Activated CD8-positive, alpha-beta memory T cell treated with anti-CD3 and anti-CD28 coated beads, Interleukin-2, amount 50 U/mL, for 48 hours (primary cell): ENCODE measurements at regions not wholly inside any gene's neighbourhood (a gene's known extent, or its start where the extent isn't known, plus 50 kb on each side); places are given as distances from the start of the nearest gene placed in this dataset.

Experiments used
- DNase-seq: peaks from one replicate; pipeline ENCODE4 v3.0.0-alpha.2; 2020

GRCh38 chr5:3963652-3964051 lies 368.0 kb downstream of the IRX1 start:
- DNase-seq = no peak

GRCh38 chr5:3980156-3980555 lies 384.5 kb downstream of the IRX1 start:
- no peak for DNase-seq

GRCh38 chr5:3987867-3988266 lies 392.2 kb downstream of the IRX1 start:
- no peak for DNase-seq

- DNase-seq = no peak
These were observed 398.3 kb downstream of the IRX1 start for GRCh38 chr5:3993856-3994473.

GRCh38 chr5:3994628-3995027 lies 399.0 kb downstream of the IRX1 start:
- no peak for DNase-seq

GRCh38 chr5:3995954-3996619 lies 400.5 kb downstream of the IRX1 start:
- DNase-seq = no peak

- DNase-seq = no peak
These were observed 401.2 kb downstream of the IRX1 start for GRCh38 chr5:3996707-3997336.

- no peak for DNase-seq
These were observed 402.0 kb downstream of the IRX1 start for GRCh38 chr5:3997670-3998069.

GRCh38 chr5:3999929-4000328 lies 404.3 kb downstream of the IRX1 start:
- no peak for DNase-seq

- DNase-seq = no peak
These were observed 405.4 kb downstream of the IRX1 start for GRCh38 chr5:4001004-4001403.

GRCh38 chr5:4001758-4002533 lies 406.3 kb downstream of the IRX1 start:
- DNase-seq = no peak

GRCh38 chr5:4005335-4005734 lies 409.7 kb downstream of the IRX1 start:
- DNase-seq = no peak

GRCh38 chr5:4007001-4007400 lies 411.4 kb downstream of the IRX1 start:
- no peak for DNase-seq

- no peak for DNase-seq
These were observed 416.3 kb downstream of the IRX1 start for GRCh38 chr5:4011943-4012342.

- no peak for DNase-seq
These were observed 417.7 kb downstream of the IRX1 start for GRCh38 chr5:4013106-4013898.

- DNase-seq = no peak
These were observed 420.1 kb downstream of the IRX1 start for GRCh38 chr5:4015709-4016108.

GRCh38 chr5:4017076-4017803 lies 421.6 kb downstream of the IRX1 start:
- DNase-seq = no peak

- no peak for DNase-seq
These were observed 422.4 kb downstream of the IRX1 start for GRCh38 chr5:4018007-4018406.

GRCh38 chr5:4019009-4019769 lies 423.6 kb downstream of the IRX1 start:
- no peak for DNase-seq

GRCh38 chr5:4019841-4020240 lies 424.2 kb downstream of the IRX1 start:
- no peak for DNase-seq

GRCh38 chr5:4020400-4020799 lies 424.8 kb downstream of the IRX1 start:
- no peak for DNase-seq
